Fibroblast of skin of right quadriceps (primary cell): ENCODE measurements at regions not wholly inside any gene's neighbourhood (a gene's known extent, or its start where the extent isn't known, plus 50 kb on each side); places are given as distances from the start of the nearest gene placed in this dataset.
A peak's percentile ranks its signal among the peaks of the same experiment; 100 is the strongest.

Experiments used
- DNase-seq: peaks from one replicate; pipeline ENCODE4 v3.0.0-alpha.2; 2013

GRCh38 chr11:80455818-80456217, 1015.0 kb upstream of the TENM4 start:
- DNase-seq, result no peak

DNA sequence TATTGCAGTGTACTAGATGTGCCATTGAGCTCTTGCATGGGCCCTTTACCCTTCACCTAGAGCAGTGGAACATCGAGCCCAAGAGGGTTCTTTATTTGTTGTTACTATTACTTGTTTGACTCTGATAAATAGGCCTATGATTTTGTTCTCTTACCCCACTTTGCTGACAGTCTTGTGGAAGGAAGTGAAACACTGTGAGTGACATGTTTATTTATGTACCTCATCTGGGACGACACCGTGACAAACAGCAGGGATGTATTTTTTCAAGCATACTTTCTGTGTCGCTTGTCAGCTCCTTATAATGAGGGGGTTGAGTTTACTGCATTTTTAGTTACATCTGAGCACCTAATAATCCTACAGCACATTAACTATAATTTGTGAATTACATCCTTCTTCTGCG, 1010.3 kb upstream of the TENM4 start:
- DNase-seq, result no peak

- DNase-seq, result no peak
These were observed 1007.9 kb upstream of the TENM4 start for GRCh38 chr11:80448709-80449108.

GRCh38 chr11:80443177-80443576, 1002.3 kb upstream of the TENM4 start:
- peak; percentile 6 for DNase-seq

- DNase-seq, result peak; percentile 31
These were observed 1001.0 kb upstream of the TENM4 start for GRCh38 chr11:80441821-80442220.

GRCh38 chr11:80440835-80441234, 1000.0 kb upstream of the TENM4 start:
- no peak for DNase-seq

GRCh38 chr11:80436547-80436946, 995.7 kb upstream of the TENM4 start:
- DNase-seq, result no peak

GRCh38 chr11:80435345-80435744, 994.5 kb upstream of the TENM4 start:
- no peak for DNase-seq

GRCh38 chr11:80432057-80432456, 991.2 kb upstream of the TENM4 start:
- DNase-seq, result no peak

DNA sequence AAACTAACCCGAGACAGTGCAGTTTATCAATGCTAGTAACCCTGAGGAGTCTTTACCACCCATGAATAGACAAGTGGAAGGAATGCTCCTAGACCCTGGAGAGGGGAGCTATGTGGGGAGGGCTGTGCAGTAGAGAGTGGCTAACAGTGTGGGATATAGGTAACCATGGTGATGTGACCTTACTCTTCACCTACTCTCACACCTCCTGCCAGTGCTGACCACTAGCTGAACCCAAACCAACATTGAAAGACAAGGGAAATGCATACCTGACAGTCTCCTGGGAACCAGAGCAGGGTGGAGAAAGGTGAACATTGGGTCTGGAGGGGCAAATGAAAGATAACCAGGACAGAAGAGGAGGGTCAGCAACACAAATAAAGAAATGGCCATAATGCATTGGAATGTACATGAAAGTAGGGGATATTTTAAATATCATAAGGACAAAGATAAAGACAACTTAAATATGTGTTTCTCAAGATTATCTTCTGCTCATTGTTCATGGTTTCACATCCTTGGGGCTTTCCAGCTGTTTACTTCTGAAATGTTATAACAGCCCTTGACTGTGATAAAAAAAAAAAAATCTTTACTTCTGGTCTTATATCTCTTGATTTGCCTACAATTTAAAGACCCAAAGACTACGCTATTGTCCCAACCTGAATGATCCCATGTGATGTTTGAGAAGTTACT, 983.3 kb upstream of the TENM4 start:
- no peak for DNase-seq

- DNase-seq, result no peak
These were observed 979.5 kb upstream of the TENM4 start for GRCh38 chr11:80420374-80420773.

GRCh38 chr11:80417681-80418080, 976.9 kb upstream of the TENM4 start:
- no peak for DNase-seq

DNA sequence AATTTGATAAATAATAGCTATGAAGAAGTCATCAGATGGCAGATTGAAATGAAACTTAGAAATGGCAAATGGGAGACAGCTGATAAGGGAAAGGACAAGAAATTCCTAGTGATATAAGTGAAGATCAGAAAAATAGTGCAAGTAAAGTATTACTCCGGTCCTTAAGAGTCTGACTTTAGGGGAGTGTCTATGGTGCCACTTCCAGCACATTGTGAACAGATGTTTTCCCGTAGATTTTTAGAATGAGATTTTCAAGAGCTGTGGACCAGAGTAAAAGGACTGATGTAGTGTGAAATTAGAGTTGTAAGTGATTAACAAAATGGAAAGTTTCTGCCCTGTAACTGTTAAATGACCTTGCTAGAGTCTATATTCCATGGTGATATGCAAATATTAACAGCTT, 974.8 kb upstream of the TENM4 start:
- no peak for DNase-seq

- DNase-seq, result peak; percentile 6
These were observed 973.6 kb upstream of the TENM4 start for GRCh38 chr11:80414181-80415165.

DNA sequence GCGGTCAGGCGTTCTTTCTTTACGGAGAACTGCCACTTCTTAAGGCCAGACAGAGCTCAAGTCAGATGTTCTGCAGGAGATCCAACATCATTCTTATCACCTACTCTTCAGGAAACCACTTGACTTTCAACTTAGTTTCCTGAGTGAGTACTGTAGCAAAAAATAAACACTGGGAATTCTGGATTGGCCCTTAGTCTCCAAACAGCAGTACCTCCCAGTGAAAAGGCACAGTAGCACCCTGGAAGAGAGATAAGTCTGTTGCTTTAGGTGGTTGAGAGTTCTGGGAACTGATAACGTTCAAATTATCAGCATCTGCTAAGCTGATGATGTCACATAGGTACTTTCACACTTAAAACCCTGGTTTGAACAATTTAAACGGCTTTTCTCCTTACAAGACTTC, 971.8 kb upstream of the TENM4 start:
- DNase-seq, result no peak

DNA sequence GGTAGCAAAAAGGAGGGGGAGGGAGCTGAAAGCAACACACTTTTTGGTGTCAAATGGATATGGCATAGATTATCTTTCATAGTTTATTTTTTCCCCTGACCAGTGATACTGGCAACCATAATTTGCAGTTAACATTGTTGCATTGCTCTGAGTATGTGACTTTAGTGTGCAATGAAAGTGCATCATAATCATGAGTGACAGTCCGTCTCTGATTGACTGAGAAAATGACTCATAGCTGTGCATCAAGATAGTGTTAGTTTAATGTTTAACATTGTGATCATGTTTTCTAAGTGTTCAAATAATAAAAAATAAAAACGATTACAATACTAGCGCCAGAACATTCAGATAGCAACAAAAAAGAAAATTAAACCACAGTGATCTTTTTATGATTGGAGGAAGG, 952.4 kb upstream of the TENM4 start:
- no peak for DNase-seq

GRCh38 chr11:80390505-80390904, 949.7 kb upstream of the TENM4 start:
- no peak for DNase-seq

DNA sequence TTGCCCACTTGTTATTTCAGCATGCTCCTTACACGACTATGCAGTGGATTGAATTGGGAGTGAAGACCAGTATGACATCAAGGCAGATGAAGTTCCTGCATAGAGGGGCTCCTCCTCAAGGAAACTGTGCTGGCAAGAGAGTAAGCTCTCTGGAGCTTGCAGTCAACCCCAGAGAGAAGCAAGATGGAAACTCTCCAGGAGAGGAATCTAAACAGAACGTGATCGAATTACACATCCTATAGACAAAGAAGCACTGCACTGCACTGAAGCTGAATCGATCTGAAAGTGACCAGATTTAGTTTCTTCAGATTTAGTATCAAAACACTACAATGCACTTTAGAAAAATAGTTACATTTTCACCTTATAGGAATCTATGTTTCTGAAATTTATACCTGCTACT, 947.7 kb upstream of the TENM4 start:
- no peak for DNase-seq

- no peak for DNase-seq
These were observed 947.3 kb upstream of the TENM4 start for GRCh38 chr11:80388130-80388529.

DNA sequence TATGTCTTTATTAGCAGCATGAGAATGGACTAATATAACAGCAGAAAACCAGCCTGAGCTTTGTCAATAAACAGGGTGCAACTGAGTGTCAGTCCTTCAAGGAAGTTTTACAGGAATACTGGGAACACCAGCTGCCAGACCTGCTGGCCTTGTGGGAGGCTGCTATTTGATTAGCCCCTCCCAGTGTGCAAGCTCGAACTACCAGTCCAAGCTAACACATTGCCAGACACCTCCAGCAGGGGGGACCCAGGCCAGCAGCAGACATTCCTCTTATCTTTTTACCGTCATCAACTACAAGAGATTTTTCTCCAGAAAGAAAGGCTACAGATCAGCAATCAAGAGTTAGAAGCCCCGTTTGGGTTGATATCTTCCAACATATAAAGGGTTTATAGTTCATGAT, 942.8 kb upstream of the TENM4 start:
- DNase-seq, result no peak

GRCh38 chr11:80379620-80380278, 938.9 kb upstream of the TENM4 start:
- no peak for DNase-seq

- no peak for DNase-seq
These were observed 931.1 kb upstream of the TENM4 start for GRCh38 chr11:80371931-80372330.

- DNase-seq, result no peak
These were observed 925.1 kb upstream of the TENM4 start for GRCh38 chr11:80365980-80366379.
